Tibial nerve (tissue), 4 donors: ENCODE measurements at regions not wholly inside any gene's neighbourhood (a gene's known extent, or its start where the extent isn't known, plus 50 kb on each side); places are given as distances from the start of the nearest gene placed in this dataset.

ENCODE experiments used
- CTCF ChIP-seq, 5 experiments: fragments of 200-600 bp in 3 of 5; fragments of 450-650 bp in 2 of 5; sonication (generic) in 3 of 5; IDR thresholded peaks; one replicate each; pipeline ENCODE4 v1.5.1; 2016 to 2019; ENCODE audit warnings: antibody characterized with exemption in 5 of 5, mild to moderate bottlenecking in 3 of 5, moderate library complexity in 2 of 5
- EP300 ChIP-seq, 2 donors: sonication (generic); formaldehyde crosslinking; IDR thresholded peaks; one replicate each; pipeline ENCODE4 v1.6.1; 2017; ENCODE audit warnings: antibody characterized with exemption in 2 of 2, mild to moderate bottlenecking in 1 of 2

- TF ChIP-seq CTCF (IDR thresholded peaks at IDR 0.05) (no peak), EP300 (IDR thresholded peaks at IDR 0.05) (no peak)
Observed at GRCh38 chrX:43405191-43405590, 250.9 kb upstream of the MAOA start.
